Transverse colon (tissue), 4 donors: ENCODE measurements at regions not wholly inside any gene's neighbourhood (a gene's known extent, or its start where the extent isn't known, plus 50 kb on each side); places are given as distances from the start of the nearest gene placed in this dataset.
"Not testable (repeated sequence)": the region's sequence is repeated elsewhere in the genome, so short reads cannot be mapped to it uniquely, and the experiment has no call there.

Experiments used
- CTCF ChIP-seq, 5 experiments: fragments of 200-600 bp in 3 of 5; fragments of 450-650 bp in 2 of 5; sonication (generic) in 3 of 5; IDR thresholded peaks; 1 replicate in 2 of 5; 2 replicates in 3 of 5; pipeline ENCODE4 v1.5.1; 2016 to 2017; ENCODE audit warnings: antibody characterized with exemption in 5 of 5, inconsistent platforms in 3 of 5, mild to moderate bottlenecking in 2 of 5, moderate library complexity in 1 of 5
- EP300 ChIP-seq: sonication (generic); formaldehyde crosslinking; IDR thresholded peaks from one replicate; pipeline ENCODE4 v1.6.1; 2017; ENCODE audit warnings: antibody characterized with exemption, low read depth
- POLR2A ChIP-seq: fragments of 450-650 bp; IDR thresholded peaks from one replicate; pipeline ENCODE4 v1.6.1; 2016; ENCODE audit warnings: antibody characterized with exemption, mild to moderate bottlenecking, moderate library complexity
- POLR2AphosphoS5 ChIP-seq, 3 donors: sonication (generic); formaldehyde crosslinking; IDR thresholded peaks; one replicate each; pipeline ENCODE4 v1.6.1; 2016; ENCODE audit warnings: antibody characterized with exemption in 3 of 3

- TF ChIP-seq CTCF (IDR thresholded peaks at IDR 0.05); EP300; POLR2A; POLR2AphosphoS5 (IDR thresholded peaks at IDR 0.05): not testable (repeated sequence)
Measured at GRCh38 chr6:112955743-112956142, 608.6 kb downstream of the RFPL4B start.
